ENCODE measurements at regions not wholly inside any gene's neighbourhood (a gene's known extent, or its start where the extent isn't known, plus 50 kb on each side); places are given as distances from the start of the nearest gene placed in this dataset.

- TF ChIP-seq POLR2AphosphoS5 (IDR thresholded peaks at IDR 0.05) (no peak), POLR2A (IDR thresholded peaks at IDR 0.05) (no peak), CTCF (IDR thresholded peaks at IDR 0.05) (no peak), EP300 (IDR thresholded peaks at IDR 0.05) (no peak)
These were observed 131.0 kb upstream of the LMNTD1 start for GRCh38 chr12:25684070-25684469.

Measured in gastroesophageal sphincter (tissue), 3 donors.